CD14-positive monocyte (primary cell): ENCODE measurements at regions not wholly inside any gene's neighbourhood (a gene's known extent, or its start where the extent isn't known, plus 50 kb on each side); places are given as distances from the start of the nearest gene placed in this dataset.

Experiments
- DNase-seq, 3 donors: peaks; one replicate each; pipeline ENCODE4 v3.0.0-alpha.2; 2011 to 2022
- H2AFZ ChIP-seq: 2 replicates; pipeline ENCODE4 v1.6.0; 2012; ENCODE audit warnings: mild to moderate bottlenecking, low read depth, low read length, inconsistent platforms; ENCODE audit not compliant: insufficient read depth, poor library complexity, severe bottlenecking
- H3K27ac ChIP-seq, 2 donors: 1 replicate in 1 of 2; 2 replicates in 1 of 2; pipeline ENCODE4 v1.5.1; 2012 to 2013; ENCODE audit warnings: low read length in 2 of 2, control low read depth in 1 of 2, inconsistent platforms in 1 of 2, low read depth in 1 of 2, mild to moderate bottlenecking in 1 of 2
- H3K27me3 ChIP-seq, 2 donors: one replicate each; pipeline versions ENCODE4 v1.6.0 to v1.6.1; 2011 to 2013; ENCODE audit warnings: low read length in 2 of 2; ENCODE audit not compliant: control insufficient read depth in 2 of 2, insufficient read depth in 2 of 2
- H3K36me3 ChIP-seq, 2 donors: replicated peaks in 1 of 2; 1 replicate in 1 of 2; 2 replicates in 1 of 2; pipeline versions ENCODE4 v1.5.1 to v1.6.1; 2012 to 2013; ENCODE audit warnings: low read length in 2 of 2, control low read depth in 1 of 2, inconsistent platforms in 1 of 2, mild to moderate bottlenecking in 1 of 2; ENCODE audit not compliant: insufficient read depth in 2 of 2, control insufficient read depth in 1 of 2
- H3K4me1 ChIP-seq, 2 donors: 1 replicate in 1 of 2; 2 replicates in 1 of 2; pipeline versions ENCODE4 v1.5.1 to v1.6.1; 2012 to 2013; ENCODE audit warnings: low read length in 2 of 2, control low read depth in 1 of 2, inconsistent platforms in 1 of 2, mild to moderate bottlenecking in 1 of 2, moderate library complexity in 1 of 2; ENCODE audit not compliant: insufficient read depth in 2 of 2, control insufficient read depth in 1 of 2
- H3K4me2 ChIP-seq: replicated peaks from 2 replicates; pipeline ENCODE3; 2012; ENCODE audit warnings: low read length, moderate library complexity, mild to moderate bottlenecking; ENCODE audit not compliant: poor library complexity, severe bottlenecking; ENCODE audit errors: extremely low read depth
- H3K4me3 ChIP-seq, 3 experiments: fragments of 200-600 bp in 1 of 3; sonication (generic) in 1 of 3; replicated peaks in 1 of 3; 1 replicate in 2 of 3; 2 replicates in 1 of 3; pipeline ENCODE4 v1.5.1; 2011 to 2013; ENCODE audit warnings: low read length in 3 of 3, mild to moderate bottlenecking in 3 of 3, control low read depth in 2 of 3, low read depth in 2 of 3, inconsistent platforms in 1 of 3, moderate library complexity in 1 of 3
- H3K79me2 ChIP-seq: 2 replicates; pipeline ENCODE4 v1.6.0; 2012; ENCODE audit warnings: mild to moderate bottlenecking, control low read depth, inconsistent platforms, low read length, moderate library complexity; ENCODE audit not compliant: insufficient read depth
- H3K9ac ChIP-seq: 2 replicates; pipeline ENCODE4 v1.6.0; 2017; ENCODE audit warnings: low read length, mild to moderate bottlenecking; ENCODE audit not compliant: insufficient read depth, poor library complexity, severe bottlenecking
- H3K9me3 ChIP-seq, 2 donors: replicated peaks in 1 of 2; 1 replicate in 1 of 2; 2 replicates in 1 of 2; pipeline versions ENCODE4 v1.5.1 to v1.6.1; 2012 to 2013; ENCODE audit warnings: low read length in 2 of 2, control low read depth in 1 of 2; ENCODE audit not compliant: control insufficient read depth in 1 of 2, insufficient read depth in 1 of 2
- H4K20me1 ChIP-seq: 2 replicates; pipeline ENCODE4 v1.6.0; 2012; ENCODE audit warnings: mild to moderate bottlenecking, low read length, control low read depth, moderate library complexity; ENCODE audit not compliant: insufficient read depth
- H3K27ac Mint-ChIP-seq, 7 donors: one replicate each; pipeline ENCODE4 v1.8.0; 2020; ENCODE audit warnings: mild to moderate bottlenecking in 7 of 7, mixed read lengths in 7 of 7, moderate library complexity in 6 of 7, inconsistent platforms in 2 of 7
- H3K27me3 Mint-ChIP-seq, 3 donors: one replicate each; pipeline ENCODE4 v1.8.0; 2021 to 2022; ENCODE audit warnings: low read depth in 3 of 3, mild to moderate bottlenecking in 3 of 3, mixed read lengths in 3 of 3, moderate library complexity in 3 of 3, inconsistent platforms in 1 of 3
- H3K36me3 Mint-ChIP-seq, 2 donors: one replicate each; pipeline ENCODE4 v1.8.0; 2020; ENCODE audit warnings: mixed read lengths in 2 of 2, inconsistent platforms in 1 of 2, mild to moderate bottlenecking in 1 of 2
- H3K4me1 Mint-ChIP-seq: one replicate; pipeline ENCODE4 v1.8.0; 2020; ENCODE audit warnings: mild to moderate bottlenecking, mixed read lengths
- H3K4me3 Mint-ChIP-seq, 2 donors: one replicate each; pipeline ENCODE4 v1.8.0; 2020; ENCODE audit warnings: mild to moderate bottlenecking in 2 of 2, mixed read lengths in 2 of 2, moderate library complexity in 1 of 2
- H3K9me3 Mint-ChIP-seq, 7 donors: one replicate each; pipeline ENCODE4 v1.8.0; 2020 to 2022; ENCODE audit warnings: mixed read lengths in 7 of 7, mild to moderate bottlenecking in 6 of 7, moderate library complexity in 6 of 7, inconsistent platforms in 2 of 7
- WGBS: methylation state at CpG from one replicate; pipeline ENCODE4 v1.1.5; 2013; ENCODE audit warnings: missing lambda C conversion rate; ENCODE audit not compliant: insufficient coverage; 5-methylcytosine and 5-hydroxymethylcytosine counted together
- intact Hi-C, 2 donors: fragments of 100-400 bp; cut with micrococcal nuclease; formaldehyde crosslinking; loops; one replicate each; pipeline versions ENCODE4 v1.15.0 to v1.15.1; 2023
- TF ChIP-seq, protein P1 (sequence below): fragments of 200-600 bp; IDR thresholded peaks from one replicate; pipeline ENCODE4 v1.8.0; 2022; ENCODE audit warnings: antibody characterized with exemption, mild to moderate bottlenecking

DNA sequence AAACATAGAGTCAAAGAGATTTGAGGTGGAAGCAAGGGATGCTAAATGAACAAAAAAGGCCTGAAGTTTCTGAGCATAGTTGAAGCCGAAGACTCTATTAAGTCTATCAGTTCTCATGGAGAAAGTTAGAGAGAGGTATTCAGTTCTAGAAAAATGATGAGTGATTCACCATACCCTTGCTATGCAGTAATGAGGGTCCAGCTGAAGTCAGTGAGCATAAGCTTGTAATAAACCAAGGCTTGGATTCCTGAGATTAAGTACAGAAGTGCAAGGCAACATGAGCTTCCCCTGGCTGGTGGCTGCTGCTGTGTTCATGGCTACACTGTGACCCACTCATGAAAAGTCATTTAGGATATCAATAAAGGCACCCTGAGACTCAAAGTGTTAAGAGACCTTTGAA, 129.7 kb upstream of the MTAP start:
- Mint-ChIP-seq H3K36me3 (no peaks in the 10 kb centered on the region), H3K27me3 (peaks cover 1 to 7% (median 1%) of the 10 kb centered on the region in 3 donors), H3K27ac (no peak overlapping the region), H3K4me3 (no peak overlapping the region), H3K4me1 (no peaks in the 10 kb centered on the region), H3K9me3 (no peaks in the 10 kb centered on the region)
- H3K9me3 ChIP-seq = no peaks in the 10 kb centered on the region
- no peaks in the 10 kb centered on the region for H4K20me1 ChIP-seq
- H3K27me3 ChIP-seq = peaks cover 2 to 8% of the 10 kb centered on the region in 2 donors
- no peak for DNase-seq
- TF ChIP-seq, protein P1, sequence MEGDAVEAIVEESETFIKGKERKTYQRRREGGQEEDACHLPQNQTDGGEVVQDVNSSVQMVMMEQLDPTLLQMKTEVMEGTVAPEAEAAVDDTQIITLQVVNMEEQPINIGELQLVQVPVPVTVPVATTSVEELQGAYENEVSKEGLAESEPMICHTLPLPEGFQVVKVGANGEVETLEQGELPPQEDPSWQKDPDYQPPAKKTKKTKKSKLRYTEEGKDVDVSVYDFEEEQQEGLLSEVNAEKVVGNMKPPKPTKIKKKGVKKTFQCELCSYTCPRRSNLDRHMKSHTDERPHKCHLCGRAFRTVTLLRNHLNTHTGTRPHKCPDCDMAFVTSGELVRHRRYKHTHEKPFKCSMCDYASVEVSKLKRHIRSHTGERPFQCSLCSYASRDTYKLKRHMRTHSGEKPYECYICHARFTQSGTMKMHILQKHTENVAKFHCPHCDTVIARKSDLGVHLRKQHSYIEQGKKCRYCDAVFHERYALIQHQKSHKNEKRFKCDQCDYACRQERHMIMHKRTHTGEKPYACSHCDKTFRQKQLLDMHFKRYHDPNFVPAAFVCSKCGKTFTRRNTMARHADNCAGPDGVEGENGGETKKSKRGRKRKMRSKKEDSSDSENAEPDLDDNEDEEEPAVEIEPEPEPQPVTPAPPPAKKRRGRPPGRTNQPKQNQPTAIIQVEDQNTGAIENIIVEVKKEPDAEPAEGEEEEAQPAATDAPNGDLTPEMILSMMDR = no peak
- intact Hi-C loops = no loop called here
- H3K36me3 ChIP-seq = no peaks in the 10 kb centered on the region
- no peaks in the 10 kb centered on the region for H3K4me1 ChIP-seq
- no peak overlapping the region for H3K4me2 ChIP-seq
- H3K9ac ChIP-seq = no peak overlapping the region
- no peak overlapping the region for H2AFZ ChIP-seq
- no CpG with 5 or more reads among the region's 1 CpG for WGBS
- H3K79me2 ChIP-seq = no peaks in the 10 kb centered on the region
- no peak overlapping the region for H3K4me3 ChIP-seq
- H3K27ac ChIP-seq = no peak overlapping the region

DNA sequence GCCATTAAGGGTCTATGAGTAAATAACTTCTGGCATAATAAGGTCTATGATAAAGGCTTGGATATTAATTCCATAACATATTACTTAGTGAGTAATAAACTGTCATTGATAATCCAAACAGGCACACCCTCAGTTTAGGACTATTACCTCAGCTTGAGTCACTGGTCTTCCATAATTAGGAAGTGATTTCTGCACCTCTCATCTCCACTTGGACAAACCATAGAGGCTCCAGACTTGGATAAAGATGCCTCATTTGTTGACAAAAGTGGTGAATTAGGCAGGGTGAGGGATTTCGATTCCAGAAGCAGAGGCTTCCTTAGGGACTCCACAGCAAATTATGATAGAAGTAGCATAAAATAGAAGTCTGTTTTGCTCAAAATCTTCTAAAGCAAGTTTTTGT, 127.5 kb upstream of the MTAP start:
- Histone ChIP-seq H3K27me3 (peaks cover 4 to 11% of the 10 kb centered on the region in 2 donors), H3K4me2 (no peak overlapping the region), H3K9ac (no peak overlapping the region), H2AFZ (no peak overlapping the region), H4K20me1 (no peaks in the 10 kb centered on the region), H3K79me2 (no peaks in the 10 kb centered on the region), H3K9me3 (no peaks in the 10 kb centered on the region), H3K4me3 (no peak overlapping the region), H3K36me3 (no peaks in the 10 kb centered on the region), H3K27ac (no peak overlapping the region), H3K4me1 (no peaks in the 10 kb centered on the region)
- WGBS = no CpG with 5 or more reads among the region's 1 CpG
- intact Hi-C loops = no loop called here
- H3K27me3 Mint-ChIP-seq = peaks cover 1 to 9% (median 3%) of the 10 kb centered on the region in 3 donors
- H3K27ac Mint-ChIP-seq = no peak overlapping the region
- DNase-seq = no peak
- no peaks in the 10 kb centered on the region for H3K36me3 Mint-ChIP-seq
- no peaks in the 10 kb centered on the region for H3K4me1 Mint-ChIP-seq
- no peak overlapping the region for H3K4me3 Mint-ChIP-seq
- TF ChIP-seq, protein P1 = no peak
- H3K9me3 Mint-ChIP-seq = no peaks in the 10 kb centered on the region
